ENCODE measurements at regions not wholly inside any gene's neighbourhood (a gene's known extent, or its start where the extent isn't known, plus 50 kb on each side); places are given as distances from the start of the nearest gene placed in this dataset.

DNA sequence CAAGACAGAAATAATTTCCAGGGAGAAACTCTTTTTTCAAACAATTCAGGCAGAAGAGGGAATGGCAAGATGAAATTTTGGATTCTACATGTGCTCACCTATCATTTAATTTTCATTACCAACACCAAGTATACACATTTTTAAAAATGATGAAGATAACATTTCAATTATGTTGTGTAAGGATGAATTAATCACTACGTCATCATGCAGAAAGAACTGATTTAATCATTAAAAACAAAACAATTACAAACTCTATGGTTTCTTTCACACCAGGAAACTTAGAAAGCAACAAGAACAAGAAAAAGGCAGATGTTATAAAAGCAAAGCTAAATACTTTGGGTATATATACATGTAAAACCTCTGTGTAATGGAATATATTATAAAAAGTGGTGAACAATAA lies 668.5 kb downstream of the NCAM2 start:
- WGBS (ENCODE audit: insufficient coverage, insufficient read length): no CpG with 5 or more reads among the region's 1 CpG
- no peak for DNase-seq (ENCODE audit: low read depth, low spot score)
- Histone ChIP-seq H3K4me3 (ENCODE audit: low read length) (no peak overlapping the region), H3K9me3 (ENCODE audit: control insufficient read depth, insufficient read depth, low read length) (peaks cover 3% of the 10 kb centered on the region), H3K27ac (ENCODE audit: low read length) (no peak overlapping the region), H3K4me1 (ENCODE audit: control insufficient read depth, insufficient read depth, low read length) (no peaks in the 10 kb centered on the region), H3K27me3 (ENCODE audit: control insufficient read depth, insufficient read depth, low read length) (no peaks in the 10 kb centered on the region), H3K36me3 (ENCODE audit: control insufficient read depth, insufficient read depth, low read length) (no peaks in the 10 kb centered on the region)

DNA sequence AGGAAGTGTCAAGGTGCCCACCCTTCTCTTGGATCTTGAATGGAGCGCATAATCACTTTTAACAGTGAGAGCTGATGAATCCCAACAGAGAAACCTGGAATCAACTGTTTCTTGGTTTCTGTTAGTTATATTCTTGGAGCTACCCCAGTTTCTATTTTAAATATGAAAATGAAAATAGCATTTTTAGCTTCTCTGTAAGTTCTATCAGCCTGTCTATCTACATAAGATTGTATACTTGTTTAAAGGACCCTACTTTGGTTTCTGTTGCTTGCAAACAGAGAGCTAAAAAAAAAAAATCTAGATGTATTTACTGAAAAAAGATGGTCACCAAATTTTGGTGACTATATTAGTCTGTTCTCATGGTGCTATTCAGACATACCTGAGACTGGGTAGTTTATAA lies 670.0 kb downstream of the NCAM2 start:
- no peak overlapping the region for H3K4me3 ChIP-seq (ENCODE audit: low read length)
- H3K36me3 ChIP-seq (ENCODE audit: control insufficient read depth, insufficient read depth, low read length): no peaks in the 10 kb centered on the region

DNA sequence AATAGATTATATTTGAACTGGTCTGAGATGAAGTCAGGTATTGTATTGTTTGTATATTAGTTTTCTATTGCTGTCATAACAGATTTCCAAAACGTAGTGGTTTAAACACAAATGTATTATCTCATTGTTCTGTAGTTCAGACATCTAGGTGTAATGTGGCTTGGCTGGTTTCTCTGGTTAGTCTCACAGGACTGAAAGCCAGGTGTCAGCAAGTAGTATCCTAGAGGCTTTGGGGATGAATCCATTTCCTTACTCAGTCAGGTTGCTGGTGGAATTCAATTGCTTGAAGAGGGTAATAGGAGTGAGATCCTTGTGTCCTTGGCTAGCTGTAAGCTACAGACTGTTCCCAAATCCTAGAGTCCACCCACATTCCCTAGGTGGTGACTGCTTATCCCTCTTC lies 675.8 kb downstream of the NCAM2 start:
- no peaks in the 10 kb centered on the region for H3K4me1 ChIP-seq (ENCODE audit: control insufficient read depth, insufficient read depth, low read length)
- DNase-seq (ENCODE audit: low read depth, low spot score): no peak
- peaks cover 7% of the 10 kb centered on the region for H3K9me3 ChIP-seq (ENCODE audit: control insufficient read depth, insufficient read depth, low read length)
- no peaks in the 10 kb centered on the region for H3K36me3 ChIP-seq (ENCODE audit: control insufficient read depth, insufficient read depth, low read length)
- no peaks in the 10 kb centered on the region for H3K27me3 ChIP-seq (ENCODE audit: control insufficient read depth, insufficient read depth, low read length)
- H3K4me3 ChIP-seq (ENCODE audit: low read length): no peak overlapping the region
- no CpG with 5 or more reads among the region's 1 CpG for WGBS (ENCODE audit: insufficient coverage, insufficient read length)
- H3K27ac ChIP-seq (ENCODE audit: low read length): no peak overlapping the region

More for the DNA sequence above, 670.0 kb downstream of the NCAM2 start:
- Histone ChIP-seq H3K4me1 (ENCODE audit: control insufficient read depth, insufficient read depth, low read length) (no peaks in the 10 kb centered on the region), H3K27ac (ENCODE audit: low read length) (no peak overlapping the region), H3K27me3 (ENCODE audit: control insufficient read depth, insufficient read depth, low read length) (no peaks in the 10 kb centered on the region), H3K9me3 (ENCODE audit: control insufficient read depth, insufficient read depth, low read length) (peaks cover 3% of the 10 kb centered on the region)
- no peak for DNase-seq (ENCODE audit: low read depth, low spot score)
- no CpG with 5 or more reads among the region's 1 CpG for WGBS (ENCODE audit: insufficient coverage, insufficient read length)

DNA sequence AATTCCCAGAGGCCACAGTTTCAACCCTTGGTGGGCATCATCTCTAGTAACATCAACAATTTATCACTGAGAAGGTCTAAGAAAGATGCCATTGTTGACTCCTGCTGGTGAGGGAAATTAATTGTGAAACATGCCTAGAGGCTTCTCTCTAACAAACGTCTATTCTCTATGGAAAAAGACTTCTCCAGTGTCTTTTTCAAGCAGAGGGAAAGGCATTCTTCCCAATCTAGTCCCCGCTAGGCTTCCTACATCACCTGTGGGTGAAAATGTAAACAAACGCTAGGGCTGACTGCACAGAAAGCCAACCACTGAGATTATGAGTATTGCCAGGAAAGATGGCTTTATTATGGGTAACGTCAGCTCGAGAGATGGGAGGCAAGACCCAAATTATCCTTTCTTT lies 677.4 kb downstream of the NCAM2 start:
- no peak overlapping the region for H3K4me3 ChIP-seq (ENCODE audit: low read length)
- H3K9me3 ChIP-seq (ENCODE audit: control insufficient read depth, insufficient read depth, low read length): peaks cover 5% of the 10 kb centered on the region
- no CpG with 5 or more reads among the region's 5 CpGs for WGBS (ENCODE audit: insufficient coverage, insufficient read length)
- no peak for DNase-seq (ENCODE audit: low read depth, low spot score)
- H3K4me1 ChIP-seq (ENCODE audit: control insufficient read depth, insufficient read depth, low read length): no peaks in the 10 kb centered on the region
- no peaks in the 10 kb centered on the region for H3K27me3 ChIP-seq (ENCODE audit: control insufficient read depth, insufficient read depth, low read length)
- no peak overlapping the region for H3K27ac ChIP-seq (ENCODE audit: low read length)
- H3K36me3 ChIP-seq (ENCODE audit: control insufficient read depth, insufficient read depth, low read length): no peaks in the 10 kb centered on the region

DNA sequence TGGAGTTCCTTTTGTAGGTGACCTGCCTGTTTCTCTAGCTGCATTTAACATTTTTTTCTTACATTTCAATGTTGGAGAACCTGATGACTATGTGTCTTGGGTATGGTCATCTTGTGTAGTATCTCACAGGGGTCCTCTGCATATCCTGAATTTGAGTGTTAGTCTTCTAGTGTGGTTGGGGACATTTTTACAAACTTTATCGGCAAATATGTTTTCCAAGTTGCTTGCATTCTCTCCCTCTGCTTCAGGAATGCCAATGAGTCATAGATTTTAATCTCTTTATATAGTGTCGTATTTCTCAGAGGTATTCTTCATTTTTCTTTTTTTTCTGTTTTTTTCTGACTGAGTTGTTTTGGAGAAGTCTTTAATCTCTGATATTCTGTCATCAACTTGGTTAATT lies 684.0 kb downstream of the NCAM2 start:
- no peaks in the 10 kb centered on the region for H3K27me3 ChIP-seq (ENCODE audit: control insufficient read depth, insufficient read depth, low read length)
- no peak overlapping the region for H3K27ac ChIP-seq (ENCODE audit: low read length)
- no peaks in the 10 kb centered on the region for H3K9me3 ChIP-seq (ENCODE audit: control insufficient read depth, insufficient read depth, low read length)
- H3K4me1 ChIP-seq (ENCODE audit: control insufficient read depth, insufficient read depth, low read length): no peaks in the 10 kb centered on the region
- H3K4me3 ChIP-seq (ENCODE audit: low read length): no peak overlapping the region
- WGBS (ENCODE audit: insufficient coverage, insufficient read length): no CpG with 5 or more reads among the region's 2 CpGs
- DNase-seq (ENCODE audit: low read depth, low spot score): no peak
- no peaks in the 10 kb centered on the region for H3K36me3 ChIP-seq (ENCODE audit: control insufficient read depth, insufficient read depth, low read length)

DNA sequence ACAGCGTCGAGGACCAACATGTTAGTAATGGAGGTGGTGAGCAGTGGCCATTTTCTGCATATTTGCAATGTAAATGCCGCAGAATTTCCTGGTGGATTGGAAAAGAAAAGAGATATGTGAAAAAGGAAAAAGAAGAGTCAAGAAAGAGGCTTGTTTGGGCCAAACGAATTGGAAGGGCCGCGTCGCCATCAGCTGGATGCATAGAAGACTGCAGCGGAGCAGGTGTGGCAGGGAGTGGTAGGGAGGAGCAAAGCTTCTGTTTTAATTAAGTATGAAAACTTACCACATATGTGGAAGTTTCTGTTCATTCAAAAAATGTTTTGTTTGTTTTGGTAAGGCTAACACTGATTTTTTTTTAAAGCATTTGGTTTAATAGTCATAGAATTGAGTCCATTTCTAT lies 690.7 kb downstream of the NCAM2 start:
- Histone ChIP-seq H3K4me1 (ENCODE audit: control insufficient read depth, insufficient read depth, low read length) (no peaks in the 10 kb centered on the region), H3K27me3 (ENCODE audit: control insufficient read depth, insufficient read depth, low read length) (no peaks in the 10 kb centered on the region), H3K27ac (ENCODE audit: low read length) (no peak overlapping the region), H3K4me3 (ENCODE audit: low read length) (no peak overlapping the region), H3K9me3 (ENCODE audit: control insufficient read depth, insufficient read depth, low read length) (no peaks in the 10 kb centered on the region), H3K36me3 (ENCODE audit: control insufficient read depth, insufficient read depth, low read length) (no peaks in the 10 kb centered on the region)
- peak; percentile 1 for DNase-seq (ENCODE audit: low read depth, low spot score)
- no CpG with 5 or more reads among the region's 8 CpGs for WGBS (ENCODE audit: insufficient coverage, insufficient read length)

DNA sequence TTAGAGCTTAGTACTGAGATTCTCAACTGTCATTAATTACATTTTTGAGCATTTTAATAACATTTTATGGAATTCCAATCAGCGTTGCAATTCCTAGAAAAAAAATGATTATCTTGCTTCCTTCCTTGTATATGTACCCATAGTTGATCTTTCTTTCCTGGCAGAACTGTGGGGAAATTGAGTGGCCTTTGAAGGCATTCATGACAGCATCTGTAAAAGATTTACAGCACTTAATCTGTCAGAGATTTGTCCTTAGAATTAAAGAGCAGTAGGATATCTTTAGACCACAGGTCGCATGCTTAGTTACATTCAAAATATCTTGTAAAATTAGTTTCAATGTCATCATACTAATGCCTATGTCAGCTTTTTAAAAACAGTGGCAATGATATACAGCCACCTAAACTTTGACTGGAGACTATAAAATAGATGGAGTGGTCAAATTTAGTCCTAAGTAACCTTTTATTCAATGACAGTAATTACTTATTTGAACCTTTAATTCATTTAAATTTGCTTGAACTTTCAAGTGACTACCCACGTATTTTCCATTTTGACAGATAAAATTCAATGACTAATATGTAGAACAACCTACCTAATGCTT lies 692.0 kb downstream of the NCAM2 start:
- Histone ChIP-seq H3K27me3 (ENCODE audit: control insufficient read depth, insufficient read depth, low read length) (no peaks in the 10 kb centered on the region), H3K27ac (ENCODE audit: low read length) (no peak overlapping the region), H3K36me3 (ENCODE audit: control insufficient read depth, insufficient read depth, low read length) (no peaks in the 10 kb centered on the region), H3K9me3 (ENCODE audit: control insufficient read depth, insufficient read depth, low read length) (no peaks in the 10 kb centered on the region; the same call in 1 of the 2 replicates), H3K4me3 (ENCODE audit: low read length) (no peak overlapping the region), H3K4me1 (ENCODE audit: control insufficient read depth, insufficient read depth, low read length) (no peaks in the 10 kb centered on the region)
- WGBS (ENCODE audit: insufficient coverage, insufficient read length): no CpG with 5 or more reads among the region's 3 CpGs
- no peak for DNase-seq (ENCODE audit: low read depth, low spot score)

DNA sequence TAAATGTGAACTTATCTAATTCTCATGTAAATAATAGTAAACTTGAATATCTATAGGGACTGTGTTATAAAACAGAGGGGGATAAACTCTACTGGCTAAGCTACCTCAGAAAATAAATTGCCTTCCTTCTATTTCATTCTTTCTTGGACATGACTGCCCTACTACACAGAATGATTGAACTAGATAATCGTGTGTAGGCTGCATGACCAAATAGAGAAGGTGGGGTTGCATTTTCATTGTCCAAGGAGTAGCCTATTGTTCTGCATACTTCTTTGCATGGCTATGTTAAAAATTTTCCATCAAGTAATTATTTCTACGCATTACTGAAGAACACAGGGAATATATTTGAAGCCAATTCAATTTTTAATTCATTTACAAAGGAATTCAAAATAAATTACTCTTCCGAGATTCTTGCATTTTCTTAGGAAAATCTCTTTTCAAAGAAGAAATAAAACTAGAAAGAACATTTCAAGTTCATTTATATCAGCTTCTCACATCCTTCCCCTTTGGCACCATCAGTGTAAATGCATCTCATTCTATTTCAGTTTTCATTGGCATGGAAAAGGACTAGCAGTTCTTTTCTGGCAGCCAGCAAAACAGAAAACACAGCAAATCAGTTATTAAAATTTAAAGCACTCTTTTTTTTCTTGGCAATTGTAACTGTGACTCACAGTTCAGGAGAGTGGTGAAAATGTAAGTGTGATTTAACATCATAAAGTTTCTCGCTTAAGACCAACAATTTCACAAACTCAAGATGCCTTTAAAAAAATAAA lies 714.7 kb downstream of the NCAM2 start:
- no peak overlapping the region for H3K27ac ChIP-seq (ENCODE audit: low read length)
- H3K4me3 ChIP-seq (ENCODE audit: low read length): no peak overlapping the region
- no peak for DNase-seq (ENCODE audit: low read depth, low spot score)

DNA sequence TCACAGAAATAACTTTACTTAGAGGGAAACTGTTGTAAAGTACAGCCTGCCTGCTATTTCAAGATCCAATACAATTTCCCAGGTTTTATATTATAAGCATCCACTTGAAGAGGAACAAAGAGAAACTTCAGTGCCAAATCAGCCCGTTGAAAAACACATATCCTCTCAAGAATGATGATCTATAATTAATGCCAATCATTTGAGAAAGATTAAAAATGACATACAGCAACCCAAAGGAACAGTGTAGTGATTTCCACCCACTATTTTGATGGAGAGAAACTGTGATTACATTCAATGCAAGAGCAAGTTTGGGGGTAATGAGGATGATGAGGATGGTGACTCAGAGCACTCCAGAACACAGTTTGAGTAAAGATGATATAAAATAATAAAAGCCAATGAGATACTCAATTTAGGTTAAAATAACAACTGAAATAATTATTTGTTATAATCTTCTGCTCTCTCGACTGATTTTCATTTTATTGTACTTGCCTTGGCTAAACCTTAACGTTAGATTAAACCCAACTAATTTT lies 715.5 kb downstream of the NCAM2 start:
- no peak overlapping the region for H3K27ac ChIP-seq (ENCODE audit: low read length)
- no CpG with 5 or more reads among the region's 3 CpGs for WGBS (ENCODE audit: insufficient coverage, insufficient read length)

More for the DNA sequence above, 714.7 kb downstream of the NCAM2 start:
- Histone ChIP-seq H3K36me3 (ENCODE audit: control insufficient read depth, insufficient read depth, low read length) (no peaks in the 10 kb centered on the region), H3K9me3 (ENCODE audit: control insufficient read depth, insufficient read depth, low read length) (peaks cover 1% of the 10 kb centered on the region; the same call in 1 of the 2 replicates), H3K4me1 (ENCODE audit: control insufficient read depth, insufficient read depth, low read length) (no peaks in the 10 kb centered on the region), H3K27me3 (ENCODE audit: control insufficient read depth, insufficient read depth, low read length) (no peaks in the 10 kb centered on the region)
- no CpG with 5 or more reads among the region's 4 CpGs for WGBS (ENCODE audit: insufficient coverage, insufficient read length)

DNA sequence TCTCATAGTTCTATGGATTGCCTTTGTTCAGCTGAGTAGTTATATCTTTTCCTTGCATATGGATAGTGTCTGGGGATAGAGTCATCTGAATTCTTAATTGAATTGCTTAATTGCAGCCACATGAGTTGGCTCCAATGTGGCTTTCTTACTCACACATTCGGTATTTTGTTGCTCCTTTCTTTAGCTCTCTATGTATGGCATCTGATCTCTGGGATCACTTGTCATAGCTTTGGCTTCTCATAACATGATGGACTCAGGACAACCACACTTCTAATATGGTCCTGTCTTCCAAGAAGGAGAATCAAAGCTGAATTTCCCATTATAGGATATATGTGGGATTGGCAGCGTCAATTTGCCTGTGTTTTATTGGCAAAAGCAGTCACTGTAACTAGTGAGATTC lies 716.2 kb downstream of the NCAM2 start:
- Histone ChIP-seq H3K9me3 (ENCODE audit: control insufficient read depth, insufficient read depth, low read length) (peaks cover 1% of the 10 kb centered on the region), H3K36me3 (ENCODE audit: control insufficient read depth, insufficient read depth, low read length) (no peaks in the 10 kb centered on the region), H3K4me1 (ENCODE audit: control insufficient read depth, insufficient read depth, low read length) (no peaks in the 10 kb centered on the region), H3K4me3 (ENCODE audit: low read length) (no peak overlapping the region), H3K27me3 (ENCODE audit: control insufficient read depth, insufficient read depth, low read length) (no peaks in the 10 kb centered on the region), H3K27ac (ENCODE audit: low read length) (no peak overlapping the region)
- WGBS (ENCODE audit: insufficient coverage, insufficient read length): no CpG with 5 or more reads among the region's 2 CpGs
- no peak for DNase-seq (ENCODE audit: low read depth, low spot score)

More for the DNA sequence above, 715.5 kb downstream of the NCAM2 start:
- Histone ChIP-seq H3K4me1 (ENCODE audit: control insufficient read depth, insufficient read depth, low read length) (no peaks in the 10 kb centered on the region), H3K36me3 (ENCODE audit: control insufficient read depth, insufficient read depth, low read length) (no peaks in the 10 kb centered on the region), H3K9me3 (ENCODE audit: control insufficient read depth, insufficient read depth, low read length) (peaks cover 1% of the 10 kb centered on the region; the same call in 1 of the 2 replicates), H3K4me3 (ENCODE audit: low read length) (no peak overlapping the region), H3K27me3 (ENCODE audit: control insufficient read depth, insufficient read depth, low read length) (no peaks in the 10 kb centered on the region)
- DNase-seq (ENCODE audit: low read depth, low spot score): no peak

All from iPS DF 6.9 (cell line).